GM03348 (cell line): ENCODE measurements at regions not wholly inside any gene's neighbourhood (a gene's known extent, or its start where the extent isn't known, plus 50 kb on each side); places are given as distances from the start of the nearest gene placed in this dataset.
"Not testable (repeated sequence)": the region's sequence is repeated elsewhere in the genome, so short reads cannot be mapped to it uniquely, and the experiment has no call there.

Experiments used
- DNase-seq: peaks from one replicate; pipeline ENCODE4 v3.0.0; 2012; ENCODE audit warnings: low spot score

DNA sequence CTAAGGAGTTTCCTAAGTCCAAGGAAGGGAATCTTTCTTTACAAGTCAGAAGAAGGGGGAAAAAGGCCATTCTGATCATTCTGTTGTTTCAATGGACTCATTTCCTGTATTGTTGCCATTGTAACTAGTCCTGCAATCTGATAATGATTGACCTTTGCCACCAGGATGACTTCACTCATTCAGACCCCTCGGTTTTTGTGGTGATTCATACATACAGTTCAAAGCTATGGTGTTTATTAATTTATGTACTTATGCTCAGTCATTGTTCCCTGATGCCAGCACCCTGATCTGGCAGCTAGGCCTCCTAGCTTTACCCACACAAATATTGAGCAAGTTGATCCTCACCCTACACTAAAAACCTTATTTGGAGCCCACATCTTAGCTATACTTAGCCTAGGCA, 57.6 kb upstream of the ZNF519 start:
- no peak for DNase-seq

DNA sequence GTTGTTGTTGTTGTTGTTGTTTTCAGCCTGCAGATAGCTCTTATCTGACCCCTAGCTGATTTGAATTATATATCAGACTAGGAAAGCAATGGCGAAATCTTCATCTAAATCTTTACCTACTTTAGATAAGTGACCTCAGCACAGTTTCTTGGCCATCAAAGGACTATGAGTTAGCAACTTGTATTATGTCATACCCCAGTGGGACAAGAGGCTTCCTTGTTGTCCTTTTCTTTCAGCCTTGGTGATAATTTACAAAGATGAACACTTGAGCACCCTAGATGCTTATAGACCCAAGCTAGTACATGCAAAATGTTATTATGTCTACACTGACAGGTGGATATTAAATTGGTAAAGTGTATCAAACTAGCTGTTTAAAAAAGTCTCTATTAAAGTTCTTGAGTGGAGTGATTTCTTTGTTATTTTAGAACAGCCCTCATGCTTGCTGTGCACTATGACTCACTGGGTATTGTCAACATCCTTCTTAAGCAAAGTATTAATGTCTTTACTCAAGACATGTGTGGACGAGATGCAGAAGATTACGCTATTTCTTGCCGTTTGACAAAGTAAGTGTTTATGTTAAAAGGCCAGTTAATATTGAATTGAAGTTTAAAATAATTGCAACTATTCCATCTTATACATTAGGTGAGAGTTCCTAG, 56.6 kb upstream of the ZNF519 start:
- not testable (repeated sequence) for DNase-seq
